Activated T-cell treated with anti-CD3 and anti-CD28 coated beads, Interleukin-2, amount 50 U/mL, for 48 hours (primary cell): ENCODE measurements at regions not wholly inside any gene's neighbourhood (a gene's known extent, or its start where the extent isn't known, plus 50 kb on each side); places are given as distances from the start of the nearest gene placed in this dataset.
"Not testable (repeated sequence)": the region's sequence is repeated elsewhere in the genome, so short reads cannot be mapped to it uniquely, and the experiment has no call there.

ENCODE experiments used
- DNase-seq, 2 experiments: peaks; one replicate each; pipeline ENCODE4 v3.0.0-alpha.2; 2020

GRCh38 chr15:21705480-21705879 lies 172.1 kb downstream of the POTEB start:
- not testable (repeated sequence) for DNase-seq

- DNase-seq = not testable (repeated sequence)
Observed at GRCh38 chr15:21698620-21699019, 178.9 kb downstream of the POTEB start.

GRCh38 chr15:21695089-21695488 lies 182.4 kb downstream of the POTEB start:
- not testable (repeated sequence) for DNase-seq

- not testable (repeated sequence) for DNase-seq
Observed at GRCh38 chr15:21692471-21693102, 184.9 kb downstream of the POTEB start.

- not testable (repeated sequence) for DNase-seq
Observed at GRCh38 chr15:21656798-21657397, 216.6 kb upstream of the POTEB3 start.

- DNase-seq = not testable (repeated sequence)
Observed at GRCh38 chr15:21656114-21656746, 215.9 kb upstream of the POTEB3 start.

- DNase-seq = peak in 1 of 2 experiments; percentile 4
Observed at GRCh38 chr15:21653707-21654106, 213.4 kb upstream of the POTEB3 start.

- not testable (repeated sequence) for DNase-seq
Observed at GRCh38 chr15:21638770-21639169, 198.5 kb upstream of the POTEB3 start.

- not testable (repeated sequence) for DNase-seq
Observed at GRCh38 chr15:21626694-21627093, 186.4 kb upstream of the POTEB3 start.

GRCh38 chr15:21609223-21609622 lies 168.9 kb upstream of the POTEB3 start:
- DNase-seq = not testable (repeated sequence)

GRCh38 chr15:21565426-21565825 lies 125.1 kb upstream of the POTEB3 start:
- DNase-seq = not testable (repeated sequence)

- DNase-seq = not testable (repeated sequence)
Observed at GRCh38 chr15:21551809-21552208, 111.5 kb upstream of the POTEB3 start.

GRCh38 chr15:21546182-21546903 lies 106.0 kb upstream of the POTEB3 start:
- DNase-seq = not testable (repeated sequence)

- DNase-seq = not testable (repeated sequence)
Observed at GRCh38 chr15:21532785-21533184, 92.5 kb upstream of the POTEB3 start.

GRCh38 chr15:21516248-21516647 lies 75.9 kb upstream of the POTEB3 start:
- DNase-seq = not testable (repeated sequence)

GRCh38 chr15:21515296-21515695 lies 75.0 kb upstream of the POTEB3 start:
- DNase-seq = not testable (repeated sequence)

GRCh38 chr15:21503021-21503420 lies 62.7 kb upstream of the POTEB3 start:
- not testable (repeated sequence) for DNase-seq
